ENCODE measurements at regions not wholly inside any gene's neighbourhood (a gene's known extent, or its start where the extent isn't known, plus 50 kb on each side); places are given as distances from the start of the nearest gene placed in this dataset.

DNA sequence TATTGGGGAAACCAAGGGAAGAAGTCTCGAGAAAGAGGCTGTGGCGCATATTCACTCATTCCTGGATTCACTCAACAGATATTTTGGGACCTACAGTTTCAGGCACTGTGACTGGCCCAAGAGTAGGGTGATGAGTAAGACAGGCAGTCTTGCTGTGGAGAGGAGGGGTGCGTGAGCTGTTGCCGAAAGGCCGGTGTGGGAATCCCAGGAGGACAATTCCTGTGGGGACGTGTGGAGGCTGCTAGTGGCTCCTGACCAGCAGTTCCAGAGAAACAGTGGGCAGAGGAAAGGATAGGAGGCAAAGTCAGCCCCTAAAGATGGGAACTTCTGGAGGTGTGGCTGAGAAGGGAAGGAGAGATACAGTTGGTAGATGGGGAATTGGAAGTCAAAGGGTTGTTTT lies 59.3 kb upstream of the GRB10 start:
- no peaks in the 10 kb centered on the region for H3F3A ChIP-seq (ENCODE audit: insufficient read depth, low read length)
- no peaks in the 10 kb centered on the region for H3K36me3 ChIP-seq (replicated peaks; ENCODE audit: insufficient read depth, low read length)
- no peaks in the 10 kb centered on the region for H3K9me3 ChIP-seq (replicated peaks; ENCODE audit: insufficient read depth, low read length)
- no peak overlapping the region for H2AFZ ChIP-seq (ENCODE audit: low read length)
- H3K27ac ChIP-seq (ENCODE audit: low read length), result no peak overlapping the region
- no peak overlapping the region for H3K4me2 ChIP-seq (ENCODE audit: low read depth, low read length)
- no peaks in the 10 kb centered on the region for H3K4me1 ChIP-seq (ENCODE audit: low read length)
- TF ChIP-seq EZH2 (optimal IDR thresholded peaks at IDR 0.05; ENCODE audit: low read depth, low read length) (no peak), EZH2phosphoT487 (IDR thresholded peaks at IDR 0.05; ENCODE audit: low read length) (no peak)
- TF ChIP-seq, protein P1, sequence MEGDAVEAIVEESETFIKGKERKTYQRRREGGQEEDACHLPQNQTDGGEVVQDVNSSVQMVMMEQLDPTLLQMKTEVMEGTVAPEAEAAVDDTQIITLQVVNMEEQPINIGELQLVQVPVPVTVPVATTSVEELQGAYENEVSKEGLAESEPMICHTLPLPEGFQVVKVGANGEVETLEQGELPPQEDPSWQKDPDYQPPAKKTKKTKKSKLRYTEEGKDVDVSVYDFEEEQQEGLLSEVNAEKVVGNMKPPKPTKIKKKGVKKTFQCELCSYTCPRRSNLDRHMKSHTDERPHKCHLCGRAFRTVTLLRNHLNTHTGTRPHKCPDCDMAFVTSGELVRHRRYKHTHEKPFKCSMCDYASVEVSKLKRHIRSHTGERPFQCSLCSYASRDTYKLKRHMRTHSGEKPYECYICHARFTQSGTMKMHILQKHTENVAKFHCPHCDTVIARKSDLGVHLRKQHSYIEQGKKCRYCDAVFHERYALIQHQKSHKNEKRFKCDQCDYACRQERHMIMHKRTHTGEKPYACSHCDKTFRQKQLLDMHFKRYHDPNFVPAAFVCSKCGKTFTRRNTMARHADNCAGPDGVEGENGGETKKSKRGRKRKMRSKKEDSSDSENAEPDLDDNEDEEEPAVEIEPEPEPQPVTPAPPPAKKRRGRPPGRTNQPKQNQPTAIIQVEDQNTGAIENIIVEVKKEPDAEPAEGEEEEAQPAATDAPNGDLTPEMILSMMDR (IDR thresholded peaks at IDR 0.05; ENCODE audit: low read length), result no peak
- no peaks in the 10 kb centered on the region for H4K20me1 ChIP-seq (ENCODE audit: insufficient read depth, low read length)
- no peaks in the 10 kb centered on the region for H3K27me3 ChIP-seq (replicated peaks; ENCODE audit: insufficient read depth, low read length)
- H3K79me2 ChIP-seq (ENCODE audit: low read length), result no peaks in the 10 kb centered on the region
- no peak overlapping the region for H3K9ac ChIP-seq (ENCODE audit: low read length)
- DNase-seq, result no peak
- no peak overlapping the region for H3K4me3 ChIP-seq (ENCODE audit: low read length)
- H3K9me2 ChIP-seq (replicated peaks; ENCODE audit: insufficient read depth, low read length), result no peaks in the 10 kb centered on the region

DNA sequence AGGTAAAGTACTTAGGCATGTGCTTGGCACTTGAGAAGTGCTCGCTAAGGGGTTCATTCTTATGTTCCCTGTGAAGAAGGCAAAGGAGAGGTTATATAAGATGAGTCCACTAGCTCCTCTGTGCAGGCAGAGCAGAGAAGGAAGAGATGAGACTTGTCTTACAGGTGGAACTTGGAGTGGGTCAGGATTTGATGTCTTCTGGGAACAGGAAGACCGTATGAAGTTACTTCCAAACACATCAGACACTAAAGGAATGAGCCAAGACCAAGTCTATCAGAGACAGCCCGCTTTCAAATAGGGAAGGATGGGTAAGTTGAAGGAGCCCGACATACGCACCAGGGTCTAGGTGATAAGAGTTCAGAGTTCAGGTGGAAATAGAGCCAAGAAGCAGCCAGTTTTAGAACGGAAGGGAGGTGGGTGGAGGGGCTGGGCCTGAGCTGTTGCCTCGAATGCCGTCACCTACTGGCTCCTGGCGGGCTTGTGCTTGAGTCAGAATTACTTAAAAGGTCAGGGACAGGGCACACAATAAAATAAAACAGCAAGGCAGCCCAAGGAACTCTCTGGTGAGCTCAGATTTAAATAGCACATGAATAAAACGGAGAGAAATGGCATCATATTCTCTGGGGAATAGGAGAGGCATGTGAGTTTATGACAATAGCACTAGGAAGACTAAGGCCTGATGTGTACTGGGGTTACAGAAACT lies 56.1 kb upstream of the GRB10 start:
- Histone ChIP-seq H3K79me2 (ENCODE audit: low read length) (no peaks in the 10 kb centered on the region), H3K36me3 (replicated peaks; ENCODE audit: insufficient read depth, low read length) (no peaks in the 10 kb centered on the region), H3K4me3 (ENCODE audit: low read length) (no peak overlapping the region), H4K20me1 (ENCODE audit: insufficient read depth, low read length) (no peaks in the 10 kb centered on the region), H3K4me1 (ENCODE audit: low read length) (no peaks in the 10 kb centered on the region), H3K9ac (ENCODE audit: low read length) (no peak overlapping the region), H3K4me2 (ENCODE audit: low read depth, low read length) (no peak overlapping the region), H3K9me2 (replicated peaks; ENCODE audit: insufficient read depth, low read length) (no peaks in the 10 kb centered on the region), H3K27me3 (replicated peaks; ENCODE audit: insufficient read depth, low read length) (no peaks in the 10 kb centered on the region), H2AFZ (ENCODE audit: low read length) (no peak overlapping the region), H3K27ac (ENCODE audit: low read length) (no peak overlapping the region), H3K9me3 (replicated peaks; ENCODE audit: insufficient read depth, low read length) (no peaks in the 10 kb centered on the region), H3F3A (ENCODE audit: insufficient read depth, low read length) (no peaks in the 10 kb centered on the region)
- TF ChIP-seq EZH2phosphoT487 (IDR thresholded peaks at IDR 0.05; ENCODE audit: low read length) (no peak), EZH2 (optimal IDR thresholded peaks at IDR 0.05; ENCODE audit: low read depth, low read length) (no peak)
- TF ChIP-seq, protein P1 (IDR thresholded peaks at IDR 0.05; ENCODE audit: low read length), result no peak
- no peak for DNase-seq

DNA sequence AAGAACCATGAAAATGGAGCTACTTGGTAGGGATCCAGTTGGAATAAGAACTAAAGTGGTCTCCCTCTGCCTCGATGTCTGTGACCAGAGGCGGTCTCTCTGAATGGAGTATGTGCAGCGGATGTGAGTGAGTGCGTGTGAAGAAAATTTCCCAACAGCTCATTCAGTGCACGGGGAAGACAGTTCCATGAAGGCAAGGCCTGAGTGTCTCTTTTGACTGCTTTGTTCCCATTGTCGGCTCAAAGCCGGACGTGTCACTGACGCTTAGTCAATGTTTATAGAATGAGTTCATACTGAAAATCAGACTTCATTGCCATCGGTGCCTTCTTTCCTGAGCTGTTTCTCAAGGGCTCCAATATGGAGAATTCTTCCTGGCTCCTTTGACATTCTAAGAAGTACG lies 55.3 kb upstream of the GRB10 start:
- Histone ChIP-seq H3K4me1 (ENCODE audit: low read length) (no peaks in the 10 kb centered on the region), H3K27ac (ENCODE audit: low read length) (no peak overlapping the region), H3K9ac (ENCODE audit: low read length) (no peak overlapping the region), H4K20me1 (ENCODE audit: insufficient read depth, low read length) (no peaks in the 10 kb centered on the region), H3K79me2 (ENCODE audit: low read length) (no peaks in the 10 kb centered on the region), H3K9me2 (replicated peaks; ENCODE audit: insufficient read depth, low read length) (no peaks in the 10 kb centered on the region), H3K4me3 (ENCODE audit: low read length) (no peak overlapping the region), H3K36me3 (replicated peaks; ENCODE audit: insufficient read depth, low read length) (no peaks in the 10 kb centered on the region), H3K4me2 (ENCODE audit: low read depth, low read length) (no peak overlapping the region), H3F3A (ENCODE audit: insufficient read depth, low read length) (no peaks in the 10 kb centered on the region), H2AFZ (ENCODE audit: low read length) (no peak overlapping the region), H3K9me3 (replicated peaks; ENCODE audit: insufficient read depth, low read length) (no peaks in the 10 kb centered on the region), H3K27me3 (replicated peaks; ENCODE audit: insufficient read depth, low read length) (no peaks in the 10 kb centered on the region)
- TF ChIP-seq EZH2phosphoT487 (IDR thresholded peaks at IDR 0.05; ENCODE audit: low read length) (no peak), EZH2 (optimal IDR thresholded peaks at IDR 0.05; ENCODE audit: low read depth, low read length) (no peak)
- TF ChIP-seq, protein P1 (IDR thresholded peaks at IDR 0.05; ENCODE audit: low read length), result no peak
- DNase-seq, result no peak

All from MM.1S (cell line).